HG03135 (cell line): ENCODE measurements at regions not wholly inside any gene's neighbourhood (a gene's known extent, or its start where the extent isn't known, plus 50 kb on each side); places are given as distances from the start of the nearest gene placed in this dataset.

Experiments
- ATAC-seq: cut with Tn5 transposase; IDR thresholded peaks from one replicate; pipeline ENCODE4 v1.9.1; 2021; ENCODE audit warnings: mild to moderate bottlenecking, moderate library complexity; ENCODE audit not compliant: unreplicated experiment

DNA sequence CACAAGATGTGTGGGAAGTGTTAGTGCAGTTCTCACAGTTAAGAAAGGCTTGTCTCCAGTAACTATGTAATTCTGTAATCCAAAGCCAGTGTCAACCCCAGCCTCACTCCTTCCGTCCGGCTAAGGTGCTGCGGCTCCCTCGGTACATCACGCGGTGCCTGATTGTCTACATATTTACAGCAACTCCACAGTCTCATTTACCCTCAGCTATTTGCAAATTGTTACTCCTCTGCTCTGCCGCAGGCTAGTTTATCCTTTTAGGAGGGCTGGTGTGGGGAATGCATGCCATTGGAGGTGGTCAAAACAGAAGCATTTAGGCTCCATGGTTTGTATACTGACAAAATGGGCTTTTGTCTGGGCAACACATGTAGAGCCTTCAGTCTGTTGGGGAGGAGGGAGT is 358.3 kb downstream of the METTL15 start:
- ATAC-seq: no peak

DNA sequence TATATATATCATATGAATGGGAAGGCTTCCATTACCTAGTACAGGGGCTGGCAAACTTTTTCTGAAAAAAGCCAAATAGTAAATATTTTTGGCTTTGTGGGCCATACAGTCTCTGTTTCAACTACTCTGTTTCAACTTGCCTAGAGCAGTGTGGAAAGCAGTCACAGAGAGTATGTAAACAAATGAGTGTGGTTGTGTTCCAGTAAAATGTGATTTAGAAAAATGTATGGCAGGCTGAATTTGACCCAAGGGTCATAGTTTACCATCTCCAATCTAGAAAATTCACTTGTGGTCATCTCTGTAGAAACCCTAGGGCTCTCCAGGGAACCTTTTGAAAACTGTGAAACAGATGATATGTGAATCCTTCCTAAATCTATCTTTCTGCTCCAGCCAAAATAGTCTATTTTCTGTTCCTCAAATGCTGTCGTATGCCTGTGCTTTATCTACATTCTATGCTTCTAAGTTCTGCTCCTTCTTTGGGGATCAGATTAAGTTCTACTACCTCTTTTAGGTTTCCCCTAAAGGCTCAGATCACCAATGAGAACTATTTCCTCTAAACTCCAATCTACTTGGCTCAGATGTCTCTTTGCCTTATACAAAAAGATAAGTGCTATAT is 356.2 kb downstream of the METTL15 start:
- no peak for ATAC-seq

DNA sequence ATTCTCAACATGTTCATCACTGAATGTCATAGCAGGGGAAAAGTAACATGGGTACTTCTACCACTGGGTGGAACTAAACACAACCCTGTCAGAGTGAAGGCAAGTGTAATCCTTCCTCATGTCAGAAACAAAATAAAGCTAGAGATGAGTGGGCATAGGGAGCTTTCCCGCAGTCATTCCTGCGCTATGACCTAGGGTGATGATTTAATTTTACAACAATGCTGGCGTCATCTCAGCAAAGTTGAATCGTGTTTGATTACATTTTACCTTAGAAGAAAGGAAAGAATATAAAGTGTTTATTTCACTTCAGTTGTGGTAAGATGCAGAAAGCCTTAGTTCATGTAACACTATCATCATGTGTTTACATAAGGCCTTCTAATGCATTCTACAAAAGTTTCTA is 355.6 kb downstream of the METTL15 start:
- no peak for ATAC-seq

DNA sequence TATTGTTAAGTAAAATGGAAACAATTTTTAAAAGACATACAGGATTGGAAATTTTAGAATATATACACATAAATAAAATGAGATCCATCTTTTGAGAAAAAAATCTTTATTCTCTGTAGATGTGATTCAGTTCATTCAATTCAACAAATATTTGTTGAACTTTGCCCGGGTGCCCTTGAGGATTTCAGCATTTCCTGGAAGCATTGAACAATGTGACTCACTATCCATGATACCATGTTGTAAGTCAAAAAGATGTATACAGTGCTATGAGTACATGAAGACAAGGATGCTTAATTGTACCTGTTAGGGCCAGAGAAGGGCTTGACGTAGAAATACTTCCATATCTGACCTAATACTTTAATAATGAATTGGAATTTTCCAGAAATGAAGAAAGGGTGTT is 353.7 kb downstream of the METTL15 start:
- no peak for ATAC-seq

DNA sequence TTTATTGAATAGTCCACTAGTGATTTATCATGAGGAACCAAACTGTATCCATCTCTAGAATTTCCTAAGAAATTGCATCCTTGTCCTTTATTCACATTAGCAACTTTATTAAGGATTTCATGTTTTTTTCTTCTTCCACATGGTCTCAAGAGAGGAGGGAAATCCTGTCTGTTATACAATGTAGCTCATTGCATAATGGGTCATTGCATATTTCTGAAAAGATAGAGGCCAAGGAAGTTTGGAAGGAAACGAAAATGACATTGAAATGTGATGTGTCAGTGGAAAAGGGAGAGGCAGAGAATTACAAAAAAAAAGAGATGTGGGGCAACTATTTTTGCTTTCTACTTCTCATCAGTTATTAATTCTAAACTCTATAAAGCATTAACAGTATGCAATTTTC is 353.1 kb downstream of the METTL15 start:
- ATAC-seq: no peak

DNA sequence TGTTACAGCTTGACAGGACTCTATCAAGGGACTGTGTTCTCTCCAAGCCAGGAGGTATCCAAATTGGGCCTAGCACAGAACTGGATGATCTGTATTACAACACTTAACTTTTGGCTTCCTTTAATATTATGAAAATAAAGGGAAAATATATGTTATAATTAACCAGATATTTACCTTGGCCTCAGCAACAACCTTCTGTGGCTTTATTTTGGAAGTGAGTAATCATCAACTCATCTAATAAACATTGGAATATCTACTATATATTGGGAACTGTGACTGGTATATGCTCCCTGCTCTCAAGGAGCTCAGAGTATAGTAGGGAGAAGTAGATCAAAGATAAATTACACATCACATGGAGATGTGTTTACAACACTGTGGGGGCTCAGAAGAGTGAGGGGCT is 352.2 kb downstream of the METTL15 start:
- ATAC-seq: no peak

DNA sequence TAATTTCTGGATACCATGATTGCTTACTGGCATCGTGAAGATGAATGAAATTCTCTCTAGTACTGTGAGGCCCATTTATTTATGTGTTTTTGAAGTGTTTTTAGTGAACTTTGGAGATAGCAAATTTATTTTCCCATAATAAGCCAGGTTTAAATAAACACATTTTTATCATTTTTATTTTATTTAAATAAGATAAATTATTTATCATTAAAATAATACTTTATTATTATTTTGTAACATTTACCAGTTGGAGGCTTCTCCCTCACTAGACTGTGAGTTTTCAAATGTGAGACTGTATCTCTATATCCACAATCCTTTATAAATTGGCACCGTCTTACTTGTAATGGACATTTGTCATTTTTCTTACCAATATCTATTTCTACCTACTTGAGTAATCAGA is 351.7 kb downstream of the METTL15 start:
- no peak for ATAC-seq

DNA sequence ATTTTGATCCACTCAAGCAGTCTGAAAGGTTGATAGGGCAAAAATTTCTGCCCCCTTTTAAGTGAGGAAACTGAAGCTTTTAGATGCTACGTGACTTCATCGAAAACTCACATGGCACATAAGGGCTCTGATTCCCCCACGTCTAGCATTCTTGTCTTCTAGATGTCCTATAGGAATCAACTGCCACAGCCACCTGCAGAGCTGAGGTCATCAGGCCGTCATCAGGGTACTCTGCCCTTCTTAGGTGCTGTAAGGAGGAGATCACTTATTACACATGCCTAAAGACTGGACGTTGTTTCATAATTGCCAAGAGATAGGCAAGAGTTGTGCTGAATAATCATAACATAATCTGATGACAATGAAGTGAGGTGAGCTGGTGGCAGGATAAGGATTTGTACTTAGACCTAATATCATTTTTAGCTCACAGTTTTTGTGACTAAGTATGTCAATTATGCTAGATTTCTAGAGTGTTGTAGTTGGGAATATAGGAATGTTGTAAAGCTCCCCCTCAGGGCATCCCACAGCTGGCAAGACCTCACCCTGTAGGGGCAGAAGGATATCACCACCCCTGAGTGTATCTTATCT is 349.4 kb downstream of the METTL15 start:
- no peak for ATAC-seq

DNA sequence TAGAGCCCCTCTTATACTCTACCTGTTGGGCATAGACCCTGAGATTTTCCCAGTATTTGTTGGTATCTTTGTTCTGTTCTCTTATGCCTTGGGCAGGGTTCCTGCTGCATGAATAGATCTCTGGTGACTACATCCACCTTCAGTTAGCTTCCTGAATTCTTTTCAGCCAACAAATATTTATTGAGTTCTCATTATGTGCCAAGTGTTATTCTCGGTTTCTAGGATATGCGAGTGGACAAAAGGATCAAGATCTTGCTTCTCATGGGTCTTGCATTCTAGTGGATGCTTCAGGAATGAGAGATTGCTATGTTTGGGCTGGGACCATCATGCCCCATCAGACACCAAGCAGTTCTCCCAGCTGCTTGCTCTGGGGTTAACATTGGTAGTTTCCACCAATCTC is 340.0 kb downstream of the METTL15 start:
- no peak for ATAC-seq

DNA sequence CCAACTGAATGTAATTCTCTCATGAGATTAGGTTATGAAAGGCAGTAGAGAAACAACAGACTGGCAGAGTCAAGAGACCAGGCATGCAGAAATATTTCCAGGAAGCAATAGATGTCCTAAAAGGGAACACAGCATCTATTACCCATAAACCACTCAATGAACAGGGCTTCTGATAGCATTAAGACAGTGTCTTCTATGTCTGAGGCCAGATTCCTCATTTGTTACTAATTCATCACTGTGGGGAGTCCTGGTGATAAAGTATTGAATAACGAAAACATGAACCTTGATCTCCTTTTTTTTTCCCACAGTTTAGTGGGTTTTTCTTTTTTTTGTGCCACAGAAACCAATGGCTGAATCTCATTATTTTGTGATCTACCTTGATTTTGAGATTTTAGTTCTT is 339.0 kb downstream of the METTL15 start:
- no peak for ATAC-seq

DNA sequence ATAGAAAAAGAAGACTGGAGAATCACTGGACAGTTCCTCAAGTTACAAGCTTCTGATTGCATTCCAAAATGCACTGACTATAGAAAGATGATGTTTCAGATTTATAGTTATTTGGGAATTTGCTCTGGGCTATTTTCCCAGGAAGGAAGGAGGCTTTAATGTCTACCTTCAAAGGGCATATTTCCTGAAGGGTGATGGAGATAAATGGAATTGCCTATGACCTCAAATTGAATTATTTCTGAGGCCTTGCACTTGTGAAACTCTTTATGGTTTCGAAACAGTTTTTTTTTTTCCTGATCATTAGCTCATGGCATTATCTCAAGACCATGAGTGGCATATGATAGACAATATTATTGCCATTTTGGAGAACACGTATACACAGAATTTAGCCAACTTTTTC is 333.9 kb downstream of the METTL15 start:
- ATAC-seq: no peak

DNA sequence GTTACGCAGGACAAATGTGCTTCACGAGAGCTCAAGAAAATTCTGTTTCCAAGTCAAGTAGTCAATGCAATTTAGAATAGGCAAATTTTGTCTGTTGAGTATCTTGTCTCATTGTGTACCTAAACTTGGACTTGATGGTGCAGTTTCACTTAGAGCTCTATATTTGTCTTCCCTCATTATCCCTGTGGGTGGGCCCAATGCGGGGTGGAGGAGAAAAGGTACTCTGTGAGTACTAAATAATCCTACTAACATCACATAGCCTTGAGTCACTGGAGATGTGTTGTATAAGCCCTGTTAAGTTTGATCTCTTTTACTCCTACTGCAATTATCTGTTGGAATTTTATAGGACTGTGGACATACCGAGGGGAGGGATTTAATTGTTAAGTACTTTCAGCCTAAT is 331.2 kb downstream of the METTL15 start:
- no peak for ATAC-seq

DNA sequence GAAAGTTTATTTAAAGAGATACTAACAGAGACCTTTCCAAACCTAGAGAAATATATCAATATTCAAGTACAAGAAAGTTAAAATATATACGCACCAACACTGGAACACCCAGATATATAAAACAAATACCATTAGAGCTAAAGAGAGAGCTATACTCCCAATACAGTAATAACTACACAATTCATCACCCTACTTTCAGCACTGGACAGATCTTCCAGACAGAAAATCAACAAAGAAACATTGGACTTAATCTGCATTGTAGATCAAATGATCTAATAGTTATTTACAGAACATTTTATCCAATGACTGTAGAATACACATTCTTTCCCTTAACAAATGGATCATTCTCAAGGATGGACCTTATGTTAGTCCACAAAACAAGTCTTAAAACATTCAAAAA is 311.9 kb downstream of the METTL15 start:
- ATAC-seq: no peak

DNA sequence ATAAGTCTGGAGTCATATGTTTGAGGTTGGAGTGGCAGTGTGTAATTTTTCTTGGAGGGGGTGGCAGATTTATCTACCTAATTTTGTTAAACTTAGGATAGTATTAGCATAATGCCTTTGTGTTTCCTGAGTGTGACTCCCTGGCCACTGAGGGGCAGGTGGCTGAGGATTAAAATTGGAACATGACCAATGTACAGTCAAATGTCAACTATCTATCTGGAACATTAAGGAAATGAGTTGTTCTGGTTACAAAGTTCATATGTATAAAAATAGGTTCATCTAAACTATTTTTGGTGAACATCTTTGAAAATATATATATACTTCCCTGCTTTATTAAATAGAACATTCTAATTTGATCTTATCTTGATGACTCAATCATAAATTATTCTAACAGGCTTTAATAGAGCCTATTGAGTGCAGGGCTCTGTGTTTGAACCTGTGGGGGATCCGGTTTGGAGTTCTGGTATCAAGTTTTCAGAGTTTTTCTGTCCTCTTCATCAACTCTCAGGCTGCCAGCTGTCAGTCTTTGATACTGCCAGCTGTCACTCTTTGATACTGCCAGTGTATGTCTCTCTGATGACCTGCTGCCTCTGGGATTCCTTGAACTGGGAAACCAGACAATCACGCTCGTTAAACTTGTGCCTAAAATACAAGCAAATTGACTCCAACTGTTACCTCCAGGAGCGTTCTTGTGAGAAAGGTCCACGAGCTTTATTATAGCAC is 309.6 kb downstream of the METTL15 start:
- no peak for ATAC-seq

DNA sequence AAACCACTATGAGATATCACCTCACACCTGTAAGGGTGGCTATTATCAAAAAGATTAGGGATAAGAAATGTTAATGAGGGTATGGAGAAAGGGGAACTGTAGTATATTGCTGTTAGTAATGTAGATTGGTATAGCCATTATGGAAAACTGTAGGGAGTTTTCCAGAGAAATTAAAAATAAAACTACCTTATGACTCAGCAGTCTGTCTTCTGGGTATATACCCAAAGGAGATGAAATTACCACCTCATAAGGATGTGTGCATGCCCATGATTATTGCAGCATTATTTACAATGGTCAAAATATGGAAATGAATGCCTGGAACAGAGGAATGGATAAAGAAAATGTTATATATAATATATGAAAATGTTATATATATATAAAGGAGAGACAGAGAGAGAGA is 303.8 kb downstream of the METTL15 start:
- no peak for ATAC-seq

DNA sequence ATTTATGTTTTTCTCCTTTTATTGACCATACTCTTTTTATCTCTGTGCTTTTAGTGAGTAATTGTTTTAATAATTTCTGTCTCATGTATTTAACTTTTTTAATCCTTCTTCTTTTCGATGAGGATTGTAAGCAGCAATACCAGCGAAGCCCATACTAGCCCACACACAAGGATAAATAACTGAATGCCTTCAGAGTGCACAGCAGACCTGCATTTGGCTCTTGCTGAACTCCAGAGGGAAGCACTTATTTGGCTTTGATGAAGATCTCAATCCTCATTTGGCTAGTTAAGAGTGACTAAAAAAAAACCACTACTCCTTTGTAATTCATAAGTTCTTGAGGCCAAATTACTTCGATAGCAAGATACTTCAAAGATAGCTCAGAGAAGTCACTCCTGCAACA is 293.3 kb downstream of the METTL15 start:
- ATAC-seq: no peak

DNA sequence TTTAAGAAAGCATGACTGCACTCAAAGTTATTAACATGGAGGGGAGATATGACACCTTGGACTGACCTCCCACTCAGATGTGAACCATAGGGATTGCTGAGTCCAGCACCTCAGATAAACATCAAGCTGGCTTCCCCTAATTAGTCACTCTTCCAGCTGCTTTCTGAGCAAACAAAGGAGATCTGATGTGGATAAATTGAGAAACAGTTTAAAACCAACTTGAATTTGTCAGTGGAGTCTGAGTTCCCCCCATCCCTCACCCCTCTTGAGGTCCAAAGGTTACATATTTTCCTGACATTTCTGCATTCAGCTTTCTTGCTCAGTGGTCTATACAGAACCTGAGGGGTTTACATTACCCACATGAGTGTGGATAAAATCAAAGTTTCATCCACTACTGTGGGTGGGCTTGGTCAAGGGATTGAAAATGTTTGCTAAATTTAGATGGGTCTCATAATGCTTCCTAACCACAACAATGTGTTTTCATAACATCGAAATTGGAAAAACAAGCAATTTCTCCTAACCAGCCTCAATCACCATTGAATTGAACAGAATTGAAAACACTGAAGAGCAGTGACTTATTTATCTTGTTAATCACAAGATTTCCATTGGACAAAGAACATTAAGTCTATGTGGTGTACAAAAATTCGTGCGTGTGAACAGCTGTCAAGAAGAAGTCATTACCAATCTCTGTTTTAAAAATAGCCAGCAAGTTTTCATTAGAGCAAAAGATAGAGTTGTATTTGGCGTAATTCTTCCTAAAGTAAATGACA is 292.3 kb downstream of the METTL15 start:
- ATAC-seq: no peak

DNA sequence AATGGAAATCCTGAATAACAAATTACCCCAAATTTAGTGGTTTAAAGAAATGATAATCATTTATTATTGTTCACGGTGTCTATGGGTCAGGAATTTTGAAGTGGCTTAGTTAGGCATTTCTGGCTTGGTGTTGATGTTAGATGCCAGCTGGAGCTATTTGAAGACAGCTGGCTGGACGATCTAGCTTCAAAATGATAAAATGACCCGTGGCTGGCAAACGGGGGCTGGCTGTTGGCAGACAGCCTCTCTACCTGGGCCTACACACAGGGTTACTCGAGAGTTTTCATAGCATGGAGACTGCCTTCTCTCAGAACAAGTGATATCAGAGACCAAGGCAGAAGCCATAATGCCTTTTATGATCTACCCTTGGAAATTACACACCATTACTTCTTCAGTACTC is 285.2 kb downstream of the METTL15 start:
- ATAC-seq: no peak

DNA sequence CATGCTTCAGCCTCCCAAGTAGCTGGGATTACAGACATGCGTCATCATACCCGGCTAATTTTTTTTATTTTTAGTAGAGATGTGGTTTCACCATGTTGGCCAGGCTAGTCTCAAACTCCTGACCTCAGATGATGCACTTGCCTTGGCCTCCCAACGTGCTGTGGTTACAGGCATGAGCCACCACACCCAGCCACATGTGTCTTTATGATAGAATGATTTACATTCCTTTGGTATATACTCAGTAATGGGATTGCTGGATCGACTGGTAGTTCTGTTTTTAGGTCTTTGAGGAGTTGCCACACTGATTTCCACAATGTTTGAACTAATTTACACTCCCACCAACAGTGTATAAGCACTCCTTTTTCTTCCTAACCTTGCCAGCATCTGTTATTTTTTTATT is 276.2 kb downstream of the METTL15 start:
- ATAC-seq: no peak

DNA sequence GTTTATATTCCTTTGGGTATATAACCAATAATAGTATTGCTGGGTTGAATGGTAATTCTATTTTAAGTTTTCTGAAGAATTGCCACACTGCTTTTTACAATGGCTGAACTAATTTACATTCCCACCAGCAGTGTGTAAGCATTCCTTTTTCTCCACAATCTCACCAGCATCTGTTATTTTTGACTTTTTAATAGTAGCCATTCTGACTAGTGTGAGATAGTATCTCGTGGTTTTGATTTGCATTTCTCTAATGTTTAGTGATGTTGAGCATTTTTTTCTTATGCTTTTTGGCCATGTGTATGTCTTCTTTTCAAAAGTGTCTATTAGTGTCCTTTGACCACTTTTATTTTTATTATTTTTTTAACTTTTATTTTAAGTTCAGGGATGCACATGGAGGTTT is 275.3 kb downstream of the METTL15 start:
- ATAC-seq: no peak
